KOPT-K1 (cell line): ENCODE measurements at regions not wholly inside any gene's neighbourhood (a gene's known extent, or its start where the extent isn't known, plus 50 kb on each side); places are given as distances from the start of the nearest gene placed in this dataset.

Experiments
- H3K27ac ChIP-seq: fragments of 200-600 bp; sonication (generic); 2 replicates; pipeline ENCODE4 v1.5.1; 2016; ENCODE audit warnings: antibody characterized with exemption, mild to moderate bottlenecking, low read depth, low read length; ENCODE audit not compliant: poor library complexity, severe bottlenecking
- H3K36me3 ChIP-seq: fragments of 200-600 bp; sonication (generic); 2 replicates; pipeline ENCODE4 v1.5.1; 2017; ENCODE audit warnings: antibody characterized with exemption, mild to moderate bottlenecking, low read length, moderate library complexity; ENCODE audit not compliant: insufficient read depth
- H3K9me3 ChIP-seq: fragments of 200-600 bp; sonication (generic); 2 replicates; pipeline ENCODE4 v1.5.1; 2017; ENCODE audit warnings: antibody characterized with exemption, low read length, mild to moderate bottlenecking; ENCODE audit not compliant: insufficient read depth, poor library complexity, severe bottlenecking

DNA sequence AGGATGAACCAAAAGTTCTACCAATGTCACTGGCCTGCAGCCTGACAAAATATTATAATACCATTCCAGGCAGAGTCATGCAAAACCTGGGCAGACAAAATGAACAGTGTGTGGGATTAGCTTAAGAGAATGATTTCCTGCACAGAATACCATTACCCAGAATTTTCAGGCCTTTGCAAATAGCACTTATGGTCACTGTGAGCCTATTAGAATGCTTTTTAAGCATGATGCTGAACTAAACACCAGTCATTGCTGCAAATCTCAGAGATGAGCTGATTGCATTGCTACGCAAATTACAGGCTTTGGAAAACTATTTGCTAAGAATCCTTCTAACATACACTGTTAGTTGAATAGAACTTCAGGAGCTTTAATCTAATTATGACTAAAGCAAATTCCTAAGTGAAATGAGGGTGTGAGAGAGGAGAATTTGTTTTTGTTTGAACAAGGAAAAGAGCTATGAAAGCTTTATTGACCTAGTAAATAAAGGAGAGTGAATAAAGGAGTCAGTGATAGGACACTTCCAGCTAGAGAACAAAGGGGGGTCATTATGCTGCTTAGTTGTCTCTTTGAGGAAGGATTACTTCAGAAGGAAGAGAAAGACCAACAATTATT, 398.8 kb downstream of the HS3ST3B1 start:
- Histone ChIP-seq H3K36me3 (no peaks in the 10 kb centered on the region), H3K9me3 (no peaks in the 10 kb centered on the region), H3K27ac (no peak overlapping the region)

DNA sequence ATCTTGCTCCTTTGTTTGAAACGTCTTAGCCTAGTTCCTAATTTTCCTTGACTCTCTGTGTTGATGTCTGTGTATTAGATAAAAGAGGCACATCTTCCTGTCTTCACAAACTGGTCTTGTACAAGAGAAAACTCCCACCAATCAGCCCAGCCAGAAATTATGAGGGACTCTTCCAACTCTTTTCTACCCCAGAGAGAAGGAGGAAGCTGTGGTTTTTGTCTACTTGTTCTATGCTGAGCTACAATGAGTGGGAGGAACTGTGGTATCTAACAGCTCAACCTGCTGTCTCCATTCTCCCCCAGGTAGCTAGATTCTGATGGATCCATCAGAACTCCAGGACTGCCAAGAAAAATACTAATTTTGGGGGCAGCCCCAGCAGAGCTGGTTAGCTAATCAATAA, 392.5 kb downstream of the HS3ST3B1 start:
- H3K27ac ChIP-seq = no peak overlapping the region

DNA sequence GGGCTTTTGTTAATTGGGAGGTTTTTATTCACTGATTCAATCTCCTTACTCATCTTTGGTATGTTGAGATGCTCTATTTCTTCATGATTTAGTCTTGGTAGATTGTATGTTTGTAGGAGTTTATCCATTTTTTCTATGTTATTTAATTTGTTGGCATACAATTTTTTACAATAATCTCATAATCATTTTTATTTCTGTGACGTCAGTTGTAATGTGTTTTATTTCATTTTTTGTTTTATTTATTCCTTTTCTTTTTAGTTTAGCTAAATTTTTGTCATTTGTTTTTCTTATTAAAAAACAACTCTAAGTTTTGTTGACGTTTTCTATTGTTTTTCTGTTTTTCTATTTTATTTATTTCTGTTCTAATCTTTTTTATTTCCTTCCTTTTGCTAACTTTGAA, 389.8 kb downstream of the HS3ST3B1 start:
- no peaks in the 10 kb centered on the region for H3K9me3 ChIP-seq
- H3K27ac ChIP-seq = no peak overlapping the region
- no peaks in the 10 kb centered on the region for H3K36me3 ChIP-seq

More for the DNA sequence above, 392.5 kb downstream of the HS3ST3B1 start:
- Histone ChIP-seq H3K36me3 (no peaks in the 10 kb centered on the region), H3K9me3 (no peaks in the 10 kb centered on the region)

DNA sequence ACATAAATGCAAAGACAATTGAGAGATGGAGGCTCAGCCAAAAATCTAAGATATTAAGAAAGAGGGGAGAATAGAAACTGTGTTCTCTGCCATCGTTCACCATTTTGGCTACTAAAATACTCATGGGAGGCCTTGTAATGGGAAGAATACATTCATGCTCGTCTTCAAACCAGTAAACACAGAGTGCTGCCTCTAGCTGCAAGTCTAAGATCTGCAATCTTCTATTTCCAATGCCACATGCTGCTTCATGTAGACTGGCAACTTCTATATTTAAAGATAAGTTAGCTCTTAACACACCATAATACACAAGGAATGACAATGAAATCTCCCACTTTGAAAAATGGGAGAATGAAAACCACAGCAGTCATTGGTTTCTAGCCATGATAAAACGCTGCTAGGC, 387.3 kb downstream of the HS3ST3B1 start:
- H3K9me3 ChIP-seq = no peaks in the 10 kb centered on the region
- H3K36me3 ChIP-seq = no peaks in the 10 kb centered on the region
- no peak overlapping the region for H3K27ac ChIP-seq

DNA sequence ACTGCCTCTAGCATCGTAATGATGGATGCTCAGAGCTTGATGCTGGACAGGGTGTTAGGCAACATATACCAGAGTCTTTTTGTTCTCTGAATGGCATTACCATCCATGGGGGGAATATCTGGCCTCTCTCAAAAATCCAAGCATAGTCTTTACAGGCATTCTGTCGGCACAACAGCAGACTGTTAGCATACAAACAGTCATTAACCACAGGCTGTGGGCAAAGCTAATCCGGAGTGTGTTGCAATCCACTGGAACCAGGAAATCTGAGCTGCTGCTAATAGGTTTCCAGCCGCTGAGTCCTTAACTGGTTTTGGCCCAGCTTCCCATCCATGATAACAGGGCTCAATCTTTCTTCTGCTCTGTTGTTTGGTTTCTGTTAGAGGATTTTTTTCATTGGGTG, 371.9 kb downstream of the HS3ST3B1 start:
- Histone ChIP-seq H3K27ac (no peak overlapping the region), H3K36me3 (no peaks in the 10 kb centered on the region), H3K9me3 (no peaks in the 10 kb centered on the region)

DNA sequence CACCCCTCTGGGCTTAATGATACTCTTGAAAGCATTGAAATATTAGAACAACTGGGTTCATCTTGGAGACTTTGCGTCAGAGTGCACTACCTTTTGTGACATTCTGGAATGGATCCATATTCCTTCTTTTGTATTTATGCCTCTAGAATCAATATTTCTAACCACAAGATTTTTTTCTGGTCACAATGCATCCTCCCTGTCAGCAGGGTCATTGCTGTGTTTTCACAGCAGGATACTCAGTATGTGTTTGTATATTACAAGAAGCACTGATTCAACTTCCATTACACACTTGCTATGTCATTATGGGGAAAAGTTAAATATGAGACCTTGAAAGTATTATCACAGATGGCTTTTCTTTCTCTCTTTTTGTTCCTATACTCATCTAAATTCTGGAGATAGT, 370.0 kb downstream of the HS3ST3B1 start:
- Histone ChIP-seq H3K27ac (no peak overlapping the region), H3K9me3 (no peaks in the 10 kb centered on the region), H3K36me3 (no peaks in the 10 kb centered on the region)

DNA sequence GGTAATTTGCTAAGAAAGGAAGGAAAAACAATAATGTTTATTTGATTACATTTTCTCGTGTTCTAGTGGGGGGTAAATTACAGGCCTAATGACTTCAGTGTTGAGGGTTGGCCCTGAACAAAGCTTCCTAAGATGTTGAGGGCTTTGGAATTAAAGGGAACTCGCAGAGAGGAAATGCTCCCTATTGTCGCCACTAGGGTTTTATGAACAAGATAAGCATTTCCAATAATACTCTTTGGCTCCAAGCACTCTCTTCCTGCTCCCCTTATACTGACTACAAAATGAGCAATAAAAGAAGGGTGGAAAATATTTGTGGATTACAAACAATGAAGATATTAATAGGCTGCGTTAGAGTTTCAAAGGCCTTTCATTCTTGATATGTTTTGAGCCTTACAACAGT, 363.6 kb downstream of the HS3ST3B1 start:
- no peaks in the 10 kb centered on the region for H3K9me3 ChIP-seq
- no peaks in the 10 kb centered on the region for H3K36me3 ChIP-seq
- H3K27ac ChIP-seq = no peak overlapping the region

DNA sequence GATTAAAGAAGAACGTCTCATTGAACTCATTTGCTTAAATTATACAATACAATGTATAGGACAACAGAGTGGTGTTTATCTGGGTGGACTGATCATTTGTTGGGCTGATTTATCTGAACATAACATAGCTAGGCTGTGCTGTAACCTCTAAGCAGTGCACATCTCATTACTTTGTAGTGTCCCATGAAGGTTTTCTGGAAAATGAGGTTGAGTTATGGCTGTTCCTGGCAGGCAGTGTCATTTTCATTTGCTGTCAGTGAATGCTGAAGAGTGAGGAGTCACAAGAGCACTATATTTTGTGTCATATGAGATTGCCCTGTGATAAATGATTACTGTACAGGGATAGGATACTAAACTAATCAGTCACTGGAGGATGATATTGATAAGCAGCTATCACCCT, 340.2 kb downstream of the HS3ST3B1 start:
- H3K36me3 ChIP-seq = no peaks in the 10 kb centered on the region
- H3K27ac ChIP-seq = no peak overlapping the region
- no peaks in the 10 kb centered on the region for H3K9me3 ChIP-seq

DNA sequence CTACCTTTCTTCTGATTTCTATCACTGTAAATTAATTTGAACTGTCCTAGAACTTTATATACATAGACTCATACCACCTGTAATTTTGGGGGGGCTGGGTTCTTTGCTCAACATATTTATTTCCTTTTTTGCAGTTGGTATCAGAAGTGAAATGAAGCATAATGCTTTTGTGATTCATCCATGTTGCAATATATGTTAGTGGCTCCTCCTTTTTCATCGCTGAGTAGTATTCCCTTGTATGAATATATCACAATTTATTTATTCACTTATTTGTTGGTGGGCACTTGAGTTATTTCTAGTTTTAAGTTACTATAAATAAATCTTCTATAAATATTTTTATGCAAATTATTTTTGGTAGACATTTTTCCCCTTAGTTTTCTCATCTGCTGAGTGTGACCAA, 336.4 kb downstream of the HS3ST3B1 start:
- H3K9me3 ChIP-seq = peaks cover 1% of the 10 kb centered on the region
- no peaks in the 10 kb centered on the region for H3K36me3 ChIP-seq
- H3K27ac ChIP-seq = no peak overlapping the region

DNA sequence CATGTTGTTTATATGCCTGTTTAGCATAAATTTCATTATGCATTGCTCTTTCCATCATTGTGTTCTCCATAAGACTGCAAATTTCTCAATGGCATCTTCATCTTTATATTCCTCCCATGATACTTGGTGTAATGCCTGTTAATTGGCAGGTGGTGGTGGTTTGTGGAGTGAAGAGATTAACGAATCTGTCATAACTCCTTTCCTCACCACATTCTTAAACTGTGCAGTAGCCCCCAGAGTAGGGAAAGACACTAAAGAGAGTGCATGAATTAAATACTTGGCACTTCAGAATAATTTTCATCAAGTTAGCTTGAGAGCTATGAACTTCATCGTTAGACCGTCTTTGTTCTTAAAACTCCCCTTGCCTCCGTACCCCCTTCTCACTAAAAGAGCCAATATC, 329.7 kb downstream of the HS3ST3B1 start:
- Histone ChIP-seq H3K9me3 (peaks cover 8% of the 10 kb centered on the region), H3K27ac (no peak overlapping the region), H3K36me3 (no peaks in the 10 kb centered on the region)

DNA sequence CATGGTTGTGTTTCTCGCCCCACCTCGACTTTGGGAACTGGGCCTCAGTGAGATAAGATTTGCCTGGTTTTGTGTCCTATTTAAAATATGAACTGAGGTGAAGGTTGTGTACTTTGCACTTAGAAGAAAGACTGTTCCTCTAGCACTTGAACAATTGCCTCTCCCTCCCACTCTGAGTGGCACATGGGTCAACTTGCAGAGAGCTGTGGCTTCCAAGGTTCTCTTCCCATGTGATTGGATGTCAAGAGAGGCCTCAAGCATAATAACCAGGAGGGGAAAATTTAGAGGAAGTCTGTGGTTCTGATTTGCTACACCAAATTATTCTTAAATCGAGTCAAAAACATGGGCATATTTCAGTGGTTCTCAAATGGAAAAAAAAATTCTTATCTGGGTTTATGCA, 329.2 kb downstream of the HS3ST3B1 start:
- H3K36me3 ChIP-seq = no peaks in the 10 kb centered on the region

DNA sequence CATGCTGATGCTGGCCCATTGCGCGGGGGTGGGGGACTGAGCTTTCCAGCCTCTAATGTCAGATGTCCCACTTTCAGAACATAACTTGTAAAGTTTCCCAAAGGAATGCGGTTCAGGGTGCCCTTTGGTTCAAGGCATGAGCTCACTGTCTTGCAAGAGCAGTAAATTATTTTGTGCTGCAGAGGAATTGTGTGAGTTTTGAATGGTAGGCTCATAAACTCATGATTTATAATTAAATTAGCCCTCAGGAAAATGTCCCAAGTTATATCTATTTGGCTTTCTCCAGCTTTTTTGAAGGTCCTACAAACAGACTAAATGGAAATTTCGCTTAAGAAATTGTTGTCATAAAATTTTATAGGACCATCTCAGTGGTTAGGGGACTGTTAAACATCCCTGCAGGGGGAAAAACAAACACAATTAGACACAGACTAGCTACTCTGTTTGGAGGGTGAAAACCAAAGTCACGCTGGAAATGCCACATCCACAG, 321.8 kb downstream of the HS3ST3B1 start:
- Histone ChIP-seq H3K9me3 (no peaks in the 10 kb centered on the region), H3K36me3 (no peaks in the 10 kb centered on the region), H3K27ac (no peak overlapping the region)

More for the DNA sequence above, 329.2 kb downstream of the HS3ST3B1 start:
- Histone ChIP-seq H3K27ac (no peak overlapping the region), H3K9me3 (peaks cover 8% of the 10 kb centered on the region)

DNA sequence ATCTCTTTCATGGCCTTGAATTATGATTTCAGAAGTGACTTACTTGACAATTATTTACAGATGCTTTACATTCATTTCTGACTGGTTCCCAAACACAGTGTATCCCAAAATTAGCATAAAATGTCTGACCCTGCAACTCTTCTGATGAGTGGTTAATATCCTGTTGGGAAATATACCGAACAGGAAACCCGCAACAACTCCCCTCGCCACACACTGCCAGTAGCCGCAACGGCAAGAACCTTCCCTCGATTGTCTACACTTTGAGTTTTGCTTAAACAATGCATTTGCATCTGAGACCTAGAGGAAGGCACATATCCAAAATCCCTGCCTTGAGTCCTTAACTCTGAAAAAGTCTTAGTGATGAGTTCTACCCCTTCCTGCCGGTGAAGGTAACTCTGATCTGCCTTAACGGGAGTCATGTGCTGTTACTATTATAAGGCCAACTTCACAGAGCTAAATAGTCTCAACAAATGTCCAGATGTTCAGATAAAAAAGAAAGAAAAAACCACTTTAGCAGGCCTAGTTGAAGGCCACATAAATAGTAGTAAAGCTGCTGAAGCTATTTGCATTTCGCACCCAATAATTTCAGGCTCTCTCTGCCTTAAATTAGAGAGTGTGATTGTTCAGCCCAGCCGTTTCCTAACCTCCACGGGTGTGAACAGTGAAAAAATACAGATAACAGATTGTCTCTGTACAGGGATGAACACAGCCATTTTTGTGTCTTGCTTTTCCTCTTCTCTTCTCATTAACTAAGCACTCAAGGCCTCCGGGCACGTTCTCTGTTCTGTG, 321.1 kb downstream of the HS3ST3B1 start:
- Histone ChIP-seq H3K36me3 (no peaks in the 10 kb centered on the region), H3K27ac (no peak overlapping the region)

DNA sequence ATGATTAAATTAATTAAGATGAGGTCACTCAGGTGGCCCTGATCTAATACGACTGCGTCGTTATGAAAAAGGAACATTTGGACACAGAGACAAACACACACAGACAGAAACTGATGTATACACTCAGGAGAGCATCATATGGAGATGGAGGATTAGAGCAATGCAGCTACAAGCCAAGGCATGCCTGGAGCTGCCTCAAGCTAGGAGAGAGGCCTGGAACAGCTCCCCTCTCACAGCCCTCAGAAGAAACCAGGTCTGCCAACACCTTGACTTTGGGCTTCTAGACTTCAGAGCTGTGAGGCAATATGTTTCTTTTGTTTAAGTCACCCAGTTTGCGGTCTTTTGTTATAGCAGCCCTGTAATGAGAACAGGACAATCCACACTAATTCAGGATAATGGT, 318.9 kb downstream of the HS3ST3B1 start:
- Histone ChIP-seq H3K9me3 (no peaks in the 10 kb centered on the region), H3K36me3 (no peaks in the 10 kb centered on the region), H3K27ac (no peak overlapping the region)

More for the DNA sequence above, 321.1 kb downstream of the HS3ST3B1 start:
- no peaks in the 10 kb centered on the region for H3K9me3 ChIP-seq

DNA sequence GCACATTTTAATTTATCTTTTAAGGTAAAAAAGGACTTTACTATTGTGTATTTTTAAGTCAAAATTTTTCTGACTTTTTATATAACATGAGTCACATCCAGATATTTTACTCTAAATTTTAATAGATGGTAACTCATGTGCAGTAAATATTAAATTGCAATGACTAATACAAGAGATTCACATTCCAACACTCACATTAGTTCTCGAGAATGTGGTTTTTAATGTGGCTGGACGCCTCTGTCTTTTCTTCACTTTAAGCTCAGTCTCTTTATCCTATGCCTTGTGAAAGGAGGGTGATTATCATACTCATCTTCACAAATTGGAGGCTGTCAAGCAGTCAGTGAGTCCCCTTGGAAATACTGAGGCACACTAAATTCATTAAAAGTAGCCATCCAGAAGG, 315.6 kb downstream of the HS3ST3B1 start:
- no peak overlapping the region for H3K27ac ChIP-seq
- no peaks in the 10 kb centered on the region for H3K36me3 ChIP-seq
- peaks cover 1% of the 10 kb centered on the region for H3K9me3 ChIP-seq

DNA sequence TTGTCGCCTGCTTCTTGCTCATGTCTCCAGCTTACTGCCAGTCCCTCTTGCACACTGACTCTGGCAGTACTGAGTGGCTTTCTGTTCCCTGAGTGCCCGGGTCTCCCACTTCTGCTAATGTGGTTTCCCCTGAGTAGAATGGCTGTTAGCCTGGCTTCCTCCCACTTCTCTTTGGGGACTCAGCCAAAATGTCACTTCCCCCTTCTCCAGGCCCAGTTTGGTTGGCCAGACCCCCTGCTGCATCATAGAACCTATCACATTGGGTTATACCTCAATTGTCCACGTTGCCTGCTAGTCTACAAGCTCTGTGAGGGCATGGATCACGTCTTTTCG, 304.4 kb downstream of the HS3ST3B1 start:
- H3K27ac ChIP-seq = no peak overlapping the region
- no peaks in the 10 kb centered on the region for H3K9me3 ChIP-seq
- no peaks in the 10 kb centered on the region for H3K36me3 ChIP-seq
